ENCODE measurements at regions not wholly inside any gene's neighbourhood (a gene's known extent, or its start where the extent isn't known, plus 50 kb on each side); places are given as distances from the start of the nearest gene placed in this dataset.
A peak's percentile ranks its signal among the peaks of the same experiment; 100 is the strongest.

DNA sequence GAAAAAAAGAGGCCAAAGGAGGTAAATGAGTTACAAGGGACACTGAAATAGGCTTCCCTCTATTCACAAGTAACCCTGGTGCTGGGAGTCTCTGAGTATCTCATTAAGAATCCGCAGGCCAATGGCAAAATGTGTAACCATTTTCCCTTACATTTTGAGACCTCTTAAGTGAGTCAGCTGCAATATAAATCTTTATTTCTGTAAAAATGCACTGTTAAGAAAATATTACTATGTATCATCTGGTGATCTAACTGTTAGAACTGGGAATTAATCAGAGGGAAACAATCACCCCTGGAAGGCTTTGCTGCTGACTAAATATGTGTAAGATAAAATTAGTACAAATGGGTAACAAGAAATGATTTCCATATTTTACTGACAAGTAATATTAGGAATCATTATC, 483.1 kb upstream of the CHST9 start:
- DNase-seq (ENCODE audit: low spot score, unreplicated experiment), result no peak
- no peak overlapping the region for H3K27ac Mint-ChIP-seq
- TF ChIP-seq, protein P1, sequence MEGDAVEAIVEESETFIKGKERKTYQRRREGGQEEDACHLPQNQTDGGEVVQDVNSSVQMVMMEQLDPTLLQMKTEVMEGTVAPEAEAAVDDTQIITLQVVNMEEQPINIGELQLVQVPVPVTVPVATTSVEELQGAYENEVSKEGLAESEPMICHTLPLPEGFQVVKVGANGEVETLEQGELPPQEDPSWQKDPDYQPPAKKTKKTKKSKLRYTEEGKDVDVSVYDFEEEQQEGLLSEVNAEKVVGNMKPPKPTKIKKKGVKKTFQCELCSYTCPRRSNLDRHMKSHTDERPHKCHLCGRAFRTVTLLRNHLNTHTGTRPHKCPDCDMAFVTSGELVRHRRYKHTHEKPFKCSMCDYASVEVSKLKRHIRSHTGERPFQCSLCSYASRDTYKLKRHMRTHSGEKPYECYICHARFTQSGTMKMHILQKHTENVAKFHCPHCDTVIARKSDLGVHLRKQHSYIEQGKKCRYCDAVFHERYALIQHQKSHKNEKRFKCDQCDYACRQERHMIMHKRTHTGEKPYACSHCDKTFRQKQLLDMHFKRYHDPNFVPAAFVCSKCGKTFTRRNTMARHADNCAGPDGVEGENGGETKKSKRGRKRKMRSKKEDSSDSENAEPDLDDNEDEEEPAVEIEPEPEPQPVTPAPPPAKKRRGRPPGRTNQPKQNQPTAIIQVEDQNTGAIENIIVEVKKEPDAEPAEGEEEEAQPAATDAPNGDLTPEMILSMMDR (IDR thresholded peaks at IDR 0.05; ENCODE audit: unreplicated experiment), result no peak
- H3K36me3 Mint-ChIP-seq (ENCODE audit: insufficient read depth), result no peaks in the 10 kb centered on the region
- peaks cover 1% of the 10 kb centered on the region for H3K9me3 Mint-ChIP-seq (ENCODE audit: low read depth)
- H3K27me3 Mint-ChIP-seq, result peaks cover 4% of the 10 kb centered on the region
- no peak overlapping the region for H3K4me3 Mint-ChIP-seq (ENCODE audit: low read depth)
- peaks cover 21% of the 10 kb centered on the region for H3K4me1 Mint-ChIP-seq (ENCODE audit: low read depth)

DNA sequence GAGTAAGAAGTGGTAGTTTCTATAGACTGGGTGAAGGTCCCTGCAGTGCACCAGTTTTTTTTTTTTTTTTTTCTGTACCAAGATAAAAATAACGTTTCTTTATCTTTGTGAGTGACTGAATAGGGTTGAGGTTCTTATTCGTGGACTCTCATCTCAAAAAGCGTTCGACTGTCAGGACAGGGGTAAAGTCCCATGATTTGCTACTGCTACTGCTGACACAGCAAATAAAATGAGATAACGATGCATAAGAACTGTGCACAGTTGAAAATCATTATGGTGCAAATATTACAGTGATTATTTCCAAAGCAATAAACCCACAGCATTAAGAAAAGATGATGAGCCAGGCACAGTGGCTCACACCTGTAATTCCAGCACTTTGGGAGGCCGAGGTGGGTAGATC, 482.0 kb upstream of the CHST9 start:
- no peak for DNase-seq (ENCODE audit: low spot score, unreplicated experiment)
- peaks cover 31% of the 10 kb centered on the region for H3K4me1 Mint-ChIP-seq (ENCODE audit: low read depth)
- H3K4me3 Mint-ChIP-seq (ENCODE audit: low read depth), result no peak overlapping the region
- H3K9me3 Mint-ChIP-seq (ENCODE audit: low read depth), result no peaks in the 10 kb centered on the region
- H3K36me3 Mint-ChIP-seq (ENCODE audit: insufficient read depth), result no peaks in the 10 kb centered on the region
- TF ChIP-seq, protein P1 (IDR thresholded peaks at IDR 0.05; ENCODE audit: unreplicated experiment), result no peak
- H3K27me3 Mint-ChIP-seq, result peaks cover 4% of the 10 kb centered on the region
- H3K27ac Mint-ChIP-seq, result no peak overlapping the region

DNA sequence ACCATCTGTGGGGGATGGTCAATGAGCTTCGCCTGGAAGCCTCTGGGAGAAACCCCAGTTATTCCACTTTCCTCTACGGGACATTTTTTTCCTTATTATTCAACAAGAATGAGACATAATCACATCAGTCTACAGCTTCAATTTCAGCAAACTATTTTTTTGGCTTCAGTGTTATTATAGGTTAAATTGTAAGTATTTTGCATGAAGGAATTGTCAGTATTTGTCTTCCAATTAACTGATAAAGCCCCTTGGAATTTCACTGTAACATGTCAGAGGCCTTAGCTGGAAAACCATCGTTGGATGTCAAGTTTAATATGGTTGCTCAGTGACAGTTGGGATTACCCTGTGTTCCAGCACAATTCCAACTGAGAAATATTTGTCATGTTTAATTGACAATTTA, 480.9 kb upstream of the CHST9 start:
- peaks cover 40% of the 10 kb centered on the region for H3K4me1 Mint-ChIP-seq (ENCODE audit: low read depth)
- H3K4me3 Mint-ChIP-seq (ENCODE audit: low read depth), result no peak overlapping the region
- peak overlapping the region; percentile 87 for H3K27ac Mint-ChIP-seq
- H3K36me3 Mint-ChIP-seq (ENCODE audit: insufficient read depth), result no peaks in the 10 kb centered on the region
- TF ChIP-seq, protein P1 (IDR thresholded peaks at IDR 0.05; ENCODE audit: unreplicated experiment), result no peak
- no peak for DNase-seq (ENCODE audit: low spot score, unreplicated experiment)
- no peaks in the 10 kb centered on the region for H3K27me3 Mint-ChIP-seq
- no peaks in the 10 kb centered on the region for H3K9me3 Mint-ChIP-seq (ENCODE audit: low read depth)

DNA sequence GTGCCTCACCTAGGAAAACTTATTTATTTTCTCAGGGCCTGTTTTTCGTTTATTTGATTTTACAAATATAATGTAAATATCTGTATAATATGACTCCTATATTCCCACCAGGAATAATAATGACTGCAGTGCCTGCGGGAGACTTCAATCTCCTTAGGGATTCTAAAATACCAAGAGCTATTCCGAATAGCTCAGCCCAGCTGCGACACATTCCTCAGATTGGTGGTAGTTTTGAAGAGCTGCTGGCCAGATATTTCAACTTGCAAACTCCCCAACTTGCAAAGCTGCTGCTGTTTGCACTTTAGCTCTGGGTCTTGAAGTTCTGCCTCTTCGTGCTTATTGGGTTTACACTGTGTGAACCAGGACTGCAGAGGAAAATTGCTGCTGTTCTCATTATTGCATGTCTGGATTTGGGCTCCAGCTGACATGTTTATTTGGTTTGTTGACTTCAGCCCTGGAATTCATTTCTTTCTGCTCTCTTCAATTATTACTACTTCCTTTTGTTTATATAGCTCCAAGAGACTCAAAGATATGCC, 480.2 kb upstream of the CHST9 start:
- no peaks in the 10 kb centered on the region for H3K9me3 Mint-ChIP-seq (ENCODE audit: low read depth)
- H3K4me1 Mint-ChIP-seq (ENCODE audit: low read depth), result peaks cover 44% of the 10 kb centered on the region
- no peak overlapping the region for H3K4me3 Mint-ChIP-seq (ENCODE audit: low read depth)
- TF ChIP-seq, protein P1 (IDR thresholded peaks at IDR 0.05; ENCODE audit: unreplicated experiment), result no peak
- H3K36me3 Mint-ChIP-seq (ENCODE audit: insufficient read depth), result no peaks in the 10 kb centered on the region
- H3K27me3 Mint-ChIP-seq, result no peaks in the 10 kb centered on the region
- DNase-seq (ENCODE audit: low spot score, unreplicated experiment), result no peak
- no peak overlapping the region for H3K27ac Mint-ChIP-seq

DNA sequence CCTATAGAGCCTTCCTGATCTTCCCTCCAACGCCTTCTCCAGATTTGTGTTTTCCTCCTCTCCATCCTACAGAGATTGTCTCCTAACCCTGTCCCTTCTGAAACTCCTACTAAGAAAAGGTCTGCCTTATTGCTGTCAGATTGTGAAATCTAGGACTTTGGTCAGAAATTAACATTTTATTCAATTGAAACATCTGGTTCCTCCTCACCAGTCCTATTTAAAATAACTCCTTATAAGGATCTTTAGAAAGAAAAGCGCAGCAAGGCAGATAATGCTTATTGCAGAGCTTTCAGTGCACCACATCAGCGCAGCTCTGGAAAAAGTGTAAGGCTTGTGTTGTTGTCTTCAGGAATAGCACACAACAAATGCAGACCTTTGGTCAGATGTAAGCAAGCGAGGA, 477.8 kb upstream of the CHST9 start:
- TF ChIP-seq, protein P1 (IDR thresholded peaks at IDR 0.05; ENCODE audit: unreplicated experiment), result no peak
- H3K27ac Mint-ChIP-seq, result peak overlapping the region; percentile 78
- peaks cover 2% of the 10 kb centered on the region for H3K9me3 Mint-ChIP-seq (ENCODE audit: low read depth)
- no peak for DNase-seq (ENCODE audit: low spot score, unreplicated experiment)
- no peaks in the 10 kb centered on the region for H3K27me3 Mint-ChIP-seq
- no peak overlapping the region for H3K4me3 Mint-ChIP-seq (ENCODE audit: low read depth)
- H3K4me1 Mint-ChIP-seq (ENCODE audit: low read depth), result peaks cover 45% of the 10 kb centered on the region
- H3K36me3 Mint-ChIP-seq (ENCODE audit: insufficient read depth), result no peaks in the 10 kb centered on the region
